Activated CD4-positive, alpha-beta T cell treated with anti-CD3 and anti-CD28 coated beads for 4 hours (primary cell): ENCODE measurements at regions not wholly inside any gene's neighbourhood (a gene's known extent, or its start where the extent isn't known, plus 50 kb on each side); places are given as distances from the start of the nearest gene placed in this dataset.
"Not testable (repeated sequence)": the region's sequence is repeated elsewhere in the genome, so short reads cannot be mapped to it uniquely, and the experiment has no call there.

Experiments
- DNase-seq, 2 donors: peaks; one replicate each; pipeline ENCODE4 v3.0.0-alpha.2; 2020

- DNase-seq = no peak
Measured at GRCh38 chr9:29475471-29475870, 1902.2 kb upstream of the C9orf72 start.

DNA sequence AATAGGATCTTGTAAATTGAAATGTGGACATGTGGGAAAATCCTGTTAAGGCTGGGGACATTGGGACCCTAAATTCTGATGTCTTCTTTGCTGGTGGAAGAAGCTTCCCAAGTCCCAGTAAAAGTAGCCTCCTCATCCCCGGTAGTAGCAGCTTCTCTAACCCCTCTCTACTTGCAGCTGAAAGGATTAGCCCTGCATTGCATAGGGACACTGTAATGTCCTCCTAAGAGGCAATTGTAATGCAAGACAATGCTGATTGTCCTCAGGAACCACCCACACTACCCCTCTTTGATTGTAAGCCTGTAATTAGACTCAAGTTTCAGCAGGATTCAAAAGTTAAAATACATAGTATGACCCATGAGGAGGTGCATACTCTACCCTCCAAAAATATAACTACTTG is 1938.4 kb upstream of the C9orf72 start:
- no peak for DNase-seq

DNA sequence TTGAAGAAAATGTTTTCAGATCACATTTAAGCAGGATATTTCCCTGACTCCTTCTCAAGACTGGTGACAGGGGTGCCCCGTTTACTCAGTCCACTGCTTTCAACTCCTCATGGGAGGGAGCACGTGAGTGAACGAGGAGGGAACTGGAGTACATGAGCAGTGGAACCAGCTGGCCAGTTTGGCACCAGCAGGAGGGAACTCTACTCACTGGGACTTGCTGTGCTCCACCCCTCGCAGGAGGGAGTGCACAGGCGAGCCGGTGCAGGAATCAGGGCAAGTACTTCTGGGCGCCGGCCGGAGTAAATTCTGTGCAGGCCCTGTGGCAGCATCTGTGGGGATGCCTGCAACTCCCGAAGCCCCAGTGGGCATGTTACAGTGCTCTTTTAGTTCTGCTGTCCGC is 1941.1 kb upstream of the C9orf72 start:
- DNase-seq = no peak

- no peak for DNase-seq
Measured at GRCh38 chr9:29514862-29515261, 1941.6 kb upstream of the C9orf72 start.

DNA sequence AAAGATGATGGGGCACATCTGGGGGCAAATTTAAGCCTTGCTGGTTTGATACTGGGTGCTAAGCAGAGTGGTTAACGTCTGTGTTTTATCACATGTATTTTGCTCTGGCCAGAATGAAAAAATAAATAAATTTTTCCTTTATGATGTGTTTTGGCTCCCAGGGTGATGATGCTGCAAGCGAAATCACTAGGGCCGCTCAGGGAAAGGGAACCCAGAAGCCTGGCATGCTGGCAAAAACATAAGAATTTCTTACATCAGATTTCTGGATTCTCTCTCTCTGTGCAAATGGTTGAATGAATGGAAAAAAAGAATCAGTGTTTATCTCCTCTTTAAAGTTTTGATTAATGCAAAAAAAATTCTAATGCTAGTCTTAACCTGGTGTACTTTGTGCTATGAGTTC is 1975.2 kb upstream of the C9orf72 start:
- DNase-seq = no peak

DNA sequence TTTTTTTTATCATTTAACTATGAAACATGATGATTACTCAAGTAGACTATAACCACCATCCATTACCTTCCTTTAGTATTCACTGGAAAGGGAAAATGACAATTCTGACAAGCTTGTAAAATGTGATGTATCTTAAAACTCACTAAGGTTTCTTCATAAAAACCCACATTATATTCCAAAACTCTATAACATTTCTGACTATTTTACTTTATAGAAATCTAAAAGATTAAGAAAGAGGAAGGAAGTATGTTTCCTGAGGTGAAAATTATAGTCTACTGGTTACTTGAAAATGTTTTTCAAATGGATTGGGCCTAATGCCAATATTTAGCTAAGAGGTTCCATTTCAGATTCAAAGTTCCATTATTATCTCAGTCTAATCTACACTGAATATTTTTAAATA is 1982.2 kb upstream of the C9orf72 start:
- no peak for DNase-seq

DNA sequence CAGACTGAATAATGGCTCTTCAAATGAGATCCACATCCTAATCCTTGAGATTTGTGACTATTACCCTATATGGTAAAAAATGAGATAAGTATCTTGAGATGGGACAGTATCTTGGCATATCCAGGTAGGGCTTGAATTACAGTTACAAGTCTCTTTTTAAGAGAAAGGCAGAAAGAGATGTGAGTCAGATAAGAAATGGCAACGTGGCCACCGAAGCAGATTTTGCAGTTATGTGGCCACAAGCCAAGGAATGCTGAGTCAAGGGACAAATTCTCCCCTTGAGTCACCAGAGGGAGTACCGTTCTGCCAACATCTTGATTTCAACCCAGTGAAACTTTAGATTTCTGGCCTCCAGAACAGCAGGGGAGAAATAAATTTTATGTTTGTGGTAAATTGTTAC is 1983.0 kb upstream of the C9orf72 start:
- no peak for DNase-seq

GRCh38 chr9:29556746-29557145 is 1983.5 kb upstream of the C9orf72 start:
- no peak for DNase-seq

DNA sequence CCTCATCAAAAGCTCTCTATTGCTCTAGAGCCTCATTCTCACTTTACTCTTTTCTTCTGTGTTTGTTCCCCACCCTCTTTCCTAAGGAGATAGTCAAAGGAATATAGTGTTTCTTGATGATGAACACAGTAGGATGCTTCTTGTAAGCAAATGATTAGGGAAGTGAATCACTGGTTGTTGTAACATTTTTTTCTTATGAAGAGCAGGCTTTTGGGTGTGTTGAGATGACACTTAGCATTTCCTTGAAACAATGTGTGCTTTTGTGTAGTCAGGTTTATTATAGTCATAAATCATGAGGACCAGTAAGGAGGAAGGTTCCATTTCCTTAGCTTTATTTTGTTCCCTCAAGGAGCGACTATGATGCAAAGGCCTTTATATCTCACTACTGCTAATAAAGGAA is 1991.3 kb upstream of the C9orf72 start:
- DNase-seq = no peak

- DNase-seq = no peak
Measured at GRCh38 chr9:29575219-29575618, 2001.9 kb upstream of the C9orf72 start.

DNA sequence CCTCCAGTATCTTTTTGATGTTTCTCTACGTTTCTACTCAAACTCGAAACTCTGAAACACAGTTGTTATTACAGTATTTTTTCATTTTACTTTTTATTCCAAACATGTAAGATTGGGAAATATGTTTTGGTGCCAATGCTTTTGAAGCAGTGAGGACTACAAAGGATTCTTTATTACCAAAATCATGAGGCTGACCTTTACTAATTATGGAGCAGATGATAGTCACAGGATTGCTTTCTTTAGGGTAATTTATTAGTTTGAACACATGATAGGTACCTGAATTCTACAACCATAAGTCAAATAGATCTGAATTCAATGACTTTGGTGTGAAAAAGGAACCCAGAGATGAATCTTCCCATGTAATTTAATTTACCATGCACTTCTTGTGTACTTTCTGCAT is 2015.1 kb upstream of the C9orf72 start:
- no peak for DNase-seq

- DNase-seq = no peak
Measured at GRCh38 chr9:29609282-29609681, 2036.0 kb upstream of the C9orf72 start.

GRCh38 chr9:29613773-29614172 is 2040.5 kb upstream of the C9orf72 start:
- no peak for DNase-seq

GRCh38 chr9:29616844-29617243 is 2043.6 kb upstream of the C9orf72 start:
- no peak for DNase-seq

DNA sequence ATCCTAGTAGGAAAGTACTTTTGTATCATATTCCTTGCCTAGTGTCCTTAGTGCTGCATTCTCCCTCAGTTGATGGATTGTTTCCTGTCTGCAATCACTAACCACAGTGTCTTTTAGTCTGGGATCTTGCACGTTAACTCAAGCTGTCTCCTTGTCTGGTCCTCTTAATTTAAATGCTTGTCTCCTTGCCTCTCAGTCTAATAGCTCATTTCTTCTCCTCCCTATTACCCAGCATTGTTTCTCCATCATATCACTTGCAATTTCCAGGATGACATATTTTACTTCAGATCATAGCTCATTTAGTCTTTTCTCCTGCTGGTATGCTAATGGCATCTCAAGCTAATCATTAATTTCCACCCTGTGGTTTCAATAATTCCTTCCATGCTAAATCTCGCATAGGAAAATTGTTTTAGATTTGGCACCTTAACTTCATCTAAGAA is 2052.0 kb upstream of the C9orf72 start:
- no peak for DNase-seq

DNA sequence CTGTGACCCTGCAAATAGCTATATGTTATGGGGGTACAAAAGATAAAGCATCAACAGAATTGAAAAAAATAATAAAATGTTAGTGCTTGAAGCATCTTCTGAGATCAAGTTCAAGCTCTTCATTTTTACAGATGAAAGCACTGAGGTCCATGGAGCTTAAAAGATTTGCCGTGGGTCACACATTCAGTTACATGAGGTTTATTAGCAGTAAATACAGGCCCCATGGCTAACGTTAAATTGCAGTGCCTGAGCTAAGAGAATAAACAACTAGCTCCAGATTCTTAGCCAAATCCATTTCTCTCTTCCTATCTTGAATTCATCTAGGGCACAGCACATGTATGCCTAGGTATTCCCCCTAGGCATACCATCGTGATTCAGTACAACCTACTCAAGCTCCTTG is 2052.7 kb upstream of the C9orf72 start:
- DNase-seq = no peak

DNA sequence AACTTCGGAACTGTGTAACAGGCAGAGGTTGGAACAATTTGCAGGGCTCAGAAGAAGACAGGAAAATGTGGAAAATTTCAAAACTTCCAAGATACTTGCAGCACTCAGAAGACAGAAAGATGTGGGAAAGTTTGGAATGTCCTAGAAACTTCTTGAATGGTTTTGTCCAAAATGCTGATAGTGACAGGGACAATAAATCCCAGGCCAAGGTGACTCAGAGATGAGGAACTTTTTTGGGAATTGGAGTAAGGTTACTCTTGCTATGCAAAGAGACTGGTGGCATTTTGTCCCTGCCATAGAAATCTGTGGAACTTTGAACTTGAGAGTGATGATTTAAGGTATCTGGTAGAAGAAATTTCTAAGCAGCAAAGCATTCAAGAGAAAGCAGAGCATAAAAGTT is 2055.6 kb upstream of the C9orf72 start:
- DNase-seq = not testable (repeated sequence)

DNA sequence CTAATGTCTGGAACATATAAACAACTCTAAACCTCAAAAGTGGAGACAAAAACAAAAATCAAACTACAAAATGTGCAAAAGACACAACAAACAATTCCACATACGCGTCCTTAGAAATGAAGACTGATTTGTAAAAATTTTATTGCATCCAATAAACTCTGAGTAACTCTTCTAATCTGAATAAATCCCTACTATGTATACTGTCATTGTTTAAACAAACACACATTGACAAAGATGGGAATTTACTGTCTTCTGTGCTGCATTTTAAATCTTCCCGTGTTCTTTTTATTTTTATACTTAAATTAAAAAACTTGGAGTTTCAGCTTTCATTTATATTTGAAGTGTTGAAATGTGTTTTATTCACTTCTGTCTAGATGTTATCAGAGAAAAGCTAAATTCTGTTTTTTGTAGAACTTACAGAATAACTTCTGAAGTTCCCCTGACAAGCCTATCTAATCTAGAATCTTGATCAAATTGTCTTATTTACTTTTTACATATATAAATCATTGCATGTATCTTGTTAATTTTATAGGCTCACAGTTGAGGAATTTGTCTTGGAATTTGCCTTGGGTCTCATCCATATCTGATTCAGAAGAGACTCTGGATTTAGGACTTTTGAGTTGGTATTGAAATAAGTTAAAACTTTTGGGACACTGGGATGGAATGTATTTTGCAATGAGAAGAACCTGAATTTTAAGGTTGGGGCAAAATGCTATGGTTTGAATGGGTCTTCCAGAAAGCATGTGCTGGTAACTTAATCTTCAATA is 2064.4 kb upstream of the C9orf72 start:
- no peak for DNase-seq

DNA sequence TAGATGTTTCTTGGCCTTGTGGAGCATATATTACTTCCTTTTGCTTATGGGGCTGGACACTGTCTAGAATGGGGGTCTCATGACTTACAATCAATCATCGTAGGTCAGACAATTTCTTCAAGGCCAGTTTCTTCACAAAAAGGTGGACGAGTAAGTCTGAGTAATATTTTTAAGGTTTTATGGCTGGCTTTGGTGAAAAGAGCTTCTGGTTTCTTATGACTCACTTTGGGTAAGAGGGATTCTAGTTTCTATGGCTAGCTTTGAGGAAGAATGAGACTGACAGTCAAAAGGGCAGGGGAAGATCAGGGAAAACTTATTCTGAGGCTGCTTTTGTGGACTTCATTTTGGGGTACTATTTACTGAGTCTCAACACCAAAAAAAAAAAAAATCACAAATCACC is 2067.2 kb upstream of the C9orf72 start:
- no peak for DNase-seq

GRCh38 chr9:29644514-29644913 is 2071.2 kb upstream of the C9orf72 start:
- DNase-seq = no peak

DNA sequence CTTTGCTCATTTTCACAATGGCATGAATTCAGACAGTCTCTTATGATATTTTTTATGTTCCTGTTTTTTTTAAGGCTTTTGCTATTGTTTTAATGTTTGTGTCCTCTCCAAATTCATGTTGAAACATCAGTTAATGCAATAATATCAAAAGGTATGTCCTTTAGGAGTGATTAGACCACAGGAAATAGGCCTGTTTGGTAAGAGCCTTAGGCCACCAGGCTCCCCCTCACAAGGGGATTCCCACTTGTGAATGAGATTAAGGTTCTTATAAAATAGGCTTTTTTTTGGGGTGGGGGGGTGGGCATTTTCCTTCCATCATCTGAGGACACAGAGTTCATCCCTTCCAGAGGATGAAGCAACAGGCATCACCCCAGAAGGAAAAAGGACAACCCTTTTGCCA is 2074.2 kb upstream of the C9orf72 start:
- DNase-seq = no peak

DNA sequence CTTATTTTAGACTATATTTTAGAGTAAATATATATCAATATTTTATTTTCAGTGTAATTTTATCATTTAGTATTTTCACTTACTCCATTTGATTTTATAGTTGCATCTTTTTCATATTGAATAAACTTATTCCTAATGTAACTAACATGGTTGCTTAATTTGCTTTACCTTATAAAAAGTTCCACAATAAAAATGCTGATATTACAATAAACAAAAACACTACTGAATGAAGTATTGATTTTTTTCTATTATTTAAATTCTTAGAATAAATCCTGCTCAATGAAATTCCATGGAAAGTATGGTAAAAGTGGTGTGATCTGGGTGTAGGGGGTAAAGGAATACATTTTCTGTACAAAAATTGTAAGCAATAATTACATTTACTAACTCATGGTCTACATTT is 2074.9 kb upstream of the C9orf72 start:
- no peak for DNase-seq

DNA sequence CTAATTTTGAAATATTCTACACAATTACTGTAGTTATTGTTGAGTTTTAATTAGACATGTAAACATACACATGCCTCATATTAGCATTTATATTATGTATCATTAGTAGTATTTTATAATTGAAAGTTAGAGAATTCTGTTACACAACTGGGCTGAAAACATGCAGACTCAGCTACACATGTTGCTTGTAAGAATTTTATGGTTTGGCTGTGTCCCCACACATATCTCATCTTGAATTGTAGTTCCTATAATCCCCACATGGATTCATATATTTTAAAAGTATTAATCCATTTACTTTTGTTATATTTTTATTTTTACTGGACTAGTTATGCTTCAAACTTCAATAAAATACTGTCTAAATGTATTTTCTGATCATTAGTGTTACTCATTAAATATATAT is 2075.3 kb upstream of the C9orf72 start:
- no peak for DNase-seq

DNA sequence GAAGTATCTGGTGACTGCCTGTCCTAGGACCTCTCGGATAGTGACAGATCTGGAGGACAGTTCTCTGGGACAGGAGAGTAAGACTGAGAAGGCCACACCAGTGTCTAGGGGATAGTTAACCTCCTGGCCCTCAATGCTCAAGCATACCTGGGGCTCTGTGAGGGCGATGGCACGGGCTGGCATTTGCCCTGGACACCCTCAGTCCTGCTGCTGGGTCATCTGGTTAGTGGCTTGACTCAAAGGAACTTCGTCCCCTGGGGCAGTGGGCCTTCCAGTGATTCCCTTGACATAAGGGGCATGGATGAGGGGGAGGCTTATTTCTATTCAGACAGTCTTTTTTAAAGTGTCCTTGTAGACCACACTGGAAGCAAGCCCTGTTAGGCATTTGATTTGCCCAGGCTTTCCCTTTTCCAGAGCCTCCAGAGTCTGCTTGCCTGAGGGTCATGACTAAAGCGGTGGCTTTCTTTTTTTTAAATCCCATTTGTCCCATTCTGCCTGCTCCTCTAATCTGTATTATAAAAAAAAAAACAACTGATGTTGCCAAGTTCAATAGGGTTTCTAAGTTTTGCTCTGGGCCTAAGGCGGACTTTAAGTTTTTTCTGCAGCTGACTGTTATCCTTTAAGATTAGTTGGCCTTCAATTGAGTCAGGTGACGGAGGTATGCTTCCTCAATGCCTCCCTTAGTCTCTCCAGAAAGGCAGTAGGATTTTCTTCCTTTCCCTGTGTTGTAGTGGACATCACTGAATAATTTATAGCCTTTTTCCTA is 2083.5 kb upstream of the C9orf72 start:
- no peak for DNase-seq

- DNase-seq = no peak
Measured at GRCh38 chr9:29657821-29658220, 2084.5 kb upstream of the C9orf72 start.
